ENCODE measurements at regions not wholly inside any gene's neighbourhood (a gene's known extent, or its start where the extent isn't known, plus 50 kb on each side); places are given as distances from the start of the nearest gene placed in this dataset.

DNA sequence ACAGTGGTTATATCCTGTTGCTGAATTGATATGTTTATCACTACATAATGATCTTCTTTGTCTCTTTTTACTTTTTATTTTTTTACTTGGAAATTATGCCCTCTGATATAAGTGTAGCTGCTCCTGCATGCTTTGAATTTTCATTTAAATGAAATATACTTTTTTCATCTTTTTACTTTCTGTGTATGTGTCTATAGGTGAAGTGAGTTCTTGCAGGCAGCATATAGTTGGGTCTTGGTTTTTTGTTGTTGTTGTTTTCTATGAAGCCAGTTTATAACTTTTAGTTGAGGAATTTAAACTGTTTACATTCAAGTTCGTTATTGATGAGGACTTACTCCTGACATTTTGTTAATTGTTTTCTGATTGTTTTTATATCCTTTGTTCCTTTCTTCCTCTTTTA is 103.1 kb upstream of the DOK5 start:
- Histone ChIP-seq H3K4me3 (ENCODE audit: low read depth, low read length, poor library complexity, severe bottlenecking) (no peak overlapping the region), H3K9me3 (ENCODE audit: low read length) (no peaks in the 10 kb centered on the region), H3K27ac (ENCODE audit: low read depth, low read length, poor library complexity, severe bottlenecking) (no peak overlapping the region), H2AFZ (ENCODE audit: low read length) (no peak overlapping the region), H3K79me2 (ENCODE audit: insufficient read depth, low read depth, low read length) (no peaks in the 10 kb centered on the region), H3K4me2 (ENCODE audit: low read length) (no peak overlapping the region), H3K36me3 (ENCODE audit: insufficient read depth, low read length) (no peaks in the 10 kb centered on the region), H3K9me2 (ENCODE audit: insufficient read depth, low read length) (no peaks in the 10 kb centered on the region), H4K20me1 (ENCODE audit: insufficient read depth, low read length) (no peaks in the 10 kb centered on the region), H3K4me1 (ENCODE audit: insufficient read depth, low read length, poor library complexity, severe bottlenecking) (no peaks in the 10 kb centered on the region)
- CTCF ChIA-PET (ENCODE audit: unreplicated experiment): no interaction called here
- POLR2A ChIA-PET: no interaction called here
- intact Hi-C loops (cut with micrococcal nuclease; ENCODE audit: unreplicated experiment): no loop called here
- BruUV-seq (replicated peaks): no TSS peak
- TF ChIP-seq, protein P1, sequence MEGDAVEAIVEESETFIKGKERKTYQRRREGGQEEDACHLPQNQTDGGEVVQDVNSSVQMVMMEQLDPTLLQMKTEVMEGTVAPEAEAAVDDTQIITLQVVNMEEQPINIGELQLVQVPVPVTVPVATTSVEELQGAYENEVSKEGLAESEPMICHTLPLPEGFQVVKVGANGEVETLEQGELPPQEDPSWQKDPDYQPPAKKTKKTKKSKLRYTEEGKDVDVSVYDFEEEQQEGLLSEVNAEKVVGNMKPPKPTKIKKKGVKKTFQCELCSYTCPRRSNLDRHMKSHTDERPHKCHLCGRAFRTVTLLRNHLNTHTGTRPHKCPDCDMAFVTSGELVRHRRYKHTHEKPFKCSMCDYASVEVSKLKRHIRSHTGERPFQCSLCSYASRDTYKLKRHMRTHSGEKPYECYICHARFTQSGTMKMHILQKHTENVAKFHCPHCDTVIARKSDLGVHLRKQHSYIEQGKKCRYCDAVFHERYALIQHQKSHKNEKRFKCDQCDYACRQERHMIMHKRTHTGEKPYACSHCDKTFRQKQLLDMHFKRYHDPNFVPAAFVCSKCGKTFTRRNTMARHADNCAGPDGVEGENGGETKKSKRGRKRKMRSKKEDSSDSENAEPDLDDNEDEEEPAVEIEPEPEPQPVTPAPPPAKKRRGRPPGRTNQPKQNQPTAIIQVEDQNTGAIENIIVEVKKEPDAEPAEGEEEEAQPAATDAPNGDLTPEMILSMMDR (conservative IDR thresholded peaks at IDR 0.05; ENCODE audit: low read length): no peak
- TF ChIP-seq EZH2phosphoT487 (IDR thresholded peaks at IDR 0.05; ENCODE audit: borderline replicate concordance, low read depth, low read length): no peak
- DNase-seq (ENCODE audit: low spot score): no peak

DNA sequence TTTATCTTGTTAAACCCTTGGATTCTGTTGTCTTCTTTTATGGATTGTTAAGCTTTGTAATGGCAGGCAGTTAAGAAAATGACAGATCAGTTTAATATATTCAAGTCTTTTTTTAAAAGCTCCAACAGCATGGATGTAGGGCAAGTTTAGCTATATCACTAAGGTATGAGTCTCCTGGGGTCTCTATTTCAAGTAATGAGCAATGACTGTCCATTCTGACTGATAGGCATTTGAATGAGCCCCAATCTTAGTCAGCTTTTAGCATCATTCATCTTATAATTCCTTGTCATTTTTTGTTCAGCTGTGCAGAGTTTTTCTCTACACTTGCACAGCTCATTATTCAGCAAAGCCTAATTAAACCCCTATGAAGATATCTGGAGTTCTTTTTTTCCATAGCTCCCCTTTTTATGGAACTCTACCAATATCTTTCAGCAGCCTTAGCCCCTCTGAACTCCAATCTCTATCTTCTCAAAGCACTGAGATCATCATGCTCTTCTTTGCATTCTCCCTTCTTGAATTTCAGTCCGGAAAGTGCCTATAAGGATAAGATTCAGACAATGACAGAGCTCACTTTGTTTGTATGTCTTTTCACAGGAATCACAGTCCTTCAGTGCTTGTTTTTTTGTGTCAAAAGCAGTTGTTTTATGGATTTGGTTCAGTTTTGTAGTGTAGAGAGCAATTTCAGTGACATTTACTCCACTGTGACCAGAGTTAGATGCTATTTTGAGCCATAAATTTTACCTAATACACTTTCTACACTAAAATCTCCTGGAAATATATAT is 97.2 kb upstream of the DOK5 start:
- Histone ChIP-seq H3K9me3 (ENCODE audit: low read length) (no peaks in the 10 kb centered on the region), H3K27ac (ENCODE audit: low read depth, low read length, poor library complexity, severe bottlenecking) (no peak overlapping the region), H3K4me3 (ENCODE audit: low read depth, low read length, poor library complexity, severe bottlenecking) (no peak overlapping the region), H4K20me1 (ENCODE audit: insufficient read depth, low read length) (no peaks in the 10 kb centered on the region), H2AFZ (ENCODE audit: low read length) (no peak overlapping the region), H3K79me2 (ENCODE audit: insufficient read depth, low read depth, low read length) (no peaks in the 10 kb centered on the region), H3K9me2 (ENCODE audit: insufficient read depth, low read length) (no peaks in the 10 kb centered on the region), H3K36me3 (ENCODE audit: insufficient read depth, low read length) (no peaks in the 10 kb centered on the region), H3K4me1 (ENCODE audit: insufficient read depth, low read length, poor library complexity, severe bottlenecking) (no peaks in the 10 kb centered on the region), H3K4me2 (ENCODE audit: low read length) (no peak overlapping the region)
- ChIA-PET POLR2A (interaction anchor here (1.4 kb wide), 1 partner anchor 10 kb away, joined by 5 read pairs; no protein-coding TSS in a partner anchor), CTCF (ENCODE audit: unreplicated experiment) (no interaction called here)
- intact Hi-C loops (cut with micrococcal nuclease; ENCODE audit: unreplicated experiment): no loop called here
- no TSS peak for BruUV-seq (replicated peaks)
- DNase-seq (ENCODE audit: low spot score): no peak
- no peak for TF ChIP-seq EZH2phosphoT487 (IDR thresholded peaks at IDR 0.05; ENCODE audit: borderline replicate concordance, low read depth, low read length)
- TF ChIP-seq, protein P1 (conservative IDR thresholded peaks at IDR 0.05; ENCODE audit: low read length): no peak

DNA sequence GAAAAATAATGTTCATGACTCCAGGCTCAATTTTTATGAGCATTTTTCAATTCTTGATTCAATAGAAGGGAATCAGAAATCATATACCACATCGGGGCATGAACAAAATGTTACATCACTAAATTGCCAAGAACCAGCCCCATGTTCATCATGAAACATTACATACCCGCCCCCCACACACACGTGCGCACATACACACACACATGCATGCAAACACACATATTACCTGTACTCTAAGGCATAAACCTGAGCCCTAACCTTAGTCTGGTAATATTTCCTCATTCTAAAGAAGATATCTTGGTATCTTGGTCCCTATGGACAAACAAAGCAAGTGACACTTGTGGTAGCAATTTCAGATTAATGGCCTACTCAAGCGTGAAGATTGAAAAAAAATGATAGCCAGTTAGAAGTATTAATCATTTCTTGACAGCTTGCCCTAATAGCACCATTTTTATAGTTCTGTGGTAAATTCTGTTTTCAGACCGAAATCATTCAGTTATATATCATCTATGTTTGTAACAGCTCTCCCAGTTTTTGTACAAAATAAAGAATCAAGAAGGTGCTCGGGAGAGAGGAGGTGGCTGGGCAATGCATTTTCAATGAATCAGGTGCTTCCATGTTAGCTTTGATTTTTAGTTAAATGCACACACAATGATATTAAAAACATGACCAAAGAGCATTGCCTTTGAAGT is 95.4 kb upstream of the DOK5 start:
- no peaks in the 10 kb centered on the region for H3K4me1 ChIP-seq (ENCODE audit: insufficient read depth, low read length, poor library complexity, severe bottlenecking)
- H3K9me3 ChIP-seq (ENCODE audit: low read length): no peaks in the 10 kb centered on the region
- no TSS peak for BruUV-seq (replicated peaks)
- H2AFZ ChIP-seq (ENCODE audit: low read length): no peak overlapping the region
- no peaks in the 10 kb centered on the region for H3K79me2 ChIP-seq (ENCODE audit: insufficient read depth, low read depth, low read length)
- no peaks in the 10 kb centered on the region for H3K9me2 ChIP-seq (ENCODE audit: insufficient read depth, low read length)
- no peak for TF ChIP-seq EZH2phosphoT487 (IDR thresholded peaks at IDR 0.05; ENCODE audit: borderline replicate concordance, low read depth, low read length)
- TF ChIP-seq, protein P1 (conservative IDR thresholded peaks at IDR 0.05; ENCODE audit: low read length): no peak
- ChIA-PET CTCF (ENCODE audit: unreplicated experiment) (no interaction called here), POLR2A (no interaction called here)
- DNase-seq (ENCODE audit: low spot score): no peak
- H4K20me1 ChIP-seq (ENCODE audit: insufficient read depth, low read length): no peaks in the 10 kb centered on the region
- no peak overlapping the region for H3K4me2 ChIP-seq (ENCODE audit: low read length)
- no peak overlapping the region for H3K4me3 ChIP-seq (ENCODE audit: low read depth, low read length, poor library complexity, severe bottlenecking)
- H3K36me3 ChIP-seq (ENCODE audit: insufficient read depth, low read length): no peaks in the 10 kb centered on the region
- H3K27ac ChIP-seq (ENCODE audit: low read depth, low read length, poor library complexity, severe bottlenecking): no peak overlapping the region
- intact Hi-C loops (cut with micrococcal nuclease; ENCODE audit: unreplicated experiment): no loop called here

Data from OCI-LY7 (cell line).